HEK293T (cell line): ENCODE measurements at regions not wholly inside any gene's neighbourhood (a gene's known extent, or its start where the extent isn't known, plus 50 kb on each side); places are given as distances from the start of the nearest gene placed in this dataset.

Experiments used
- ARNT ChIP-seq: fragments of 450-650 bp; IDR thresholded peaks from 2 replicates; pipeline ENCODE4 v1.6.1; 2017; ENCODE audit warnings: mild to moderate bottlenecking
- CTBP1 ChIP-seq: fragments of 450-650 bp; IDR thresholded peaks from 2 replicates; pipeline ENCODE4 v1.6.1; 2016; ENCODE audit warnings: borderline replicate concordance
- ELF4 ChIP-seq: fragments of 450-650 bp; IDR thresholded peaks from 2 replicates; pipeline ENCODE4 v1.6.1; 2017; ENCODE audit warnings: antibody characterized with exemption
- FOXA1 ChIP-seq: fragments of 450-650 bp; IDR thresholded peaks from 2 replicates; pipeline ENCODE4 v1.6.1; 2016; ENCODE audit warnings: mild to moderate bottlenecking
- FOXK2 ChIP-seq: fragments of 450-650 bp; IDR thresholded peaks from 2 replicates; pipeline ENCODE4 v1.6.1; 2016; ENCODE audit warnings: mild to moderate bottlenecking
- FOXM1 ChIP-seq: fragments of 450-650 bp; IDR thresholded peaks from 2 replicates; pipeline ENCODE4 v1.6.1; 2017; ENCODE audit warnings: mild to moderate bottlenecking, borderline replicate concordance
- LEF1 ChIP-seq: fragments of 450-650 bp; IDR thresholded peaks from 2 replicates; pipeline ENCODE4 v1.6.1; 2017; ENCODE audit warnings: mild to moderate bottlenecking, borderline replicate concordance
- NFRKB ChIP-seq: fragments of 450-650 bp; IDR thresholded peaks from 2 replicates; pipeline ENCODE4 v1.6.1; 2016; ENCODE audit warnings: mild to moderate bottlenecking, moderate library complexity
- SP1 ChIP-seq: fragments of 450-650 bp; IDR thresholded peaks from 2 replicates; pipeline ENCODE4 v1.6.1; 2017
- TARDBP ChIP-seq: fragments of 450-650 bp; IDR thresholded peaks from 2 replicates; pipeline ENCODE4 v1.6.1; 2016
- ZNF384 ChIP-seq: fragments of 450-650 bp; IDR thresholded peaks from 2 replicates; pipeline ENCODE4 v1.6.1; 2016

GRCh38 chr11:19580646-19581045, 132.0 kb upstream of the NAV2 start:
- TF ChIP-seq TARDBP (no peak), ARNT (no peak), CTBP1 (no peak), FOXK2 (no peak), ELF4 (no peak), ZNF384 (no peak), LEF1 (no peak), FOXM1 (no peak), FOXA1 (no peak), SP1 (no peak), NFRKB (no peak)
